ENCODE measurements at regions not wholly inside any gene's neighbourhood (a gene's known extent, or its start where the extent isn't known, plus 50 kb on each side); places are given as distances from the start of the nearest gene placed in this dataset.

DNA sequence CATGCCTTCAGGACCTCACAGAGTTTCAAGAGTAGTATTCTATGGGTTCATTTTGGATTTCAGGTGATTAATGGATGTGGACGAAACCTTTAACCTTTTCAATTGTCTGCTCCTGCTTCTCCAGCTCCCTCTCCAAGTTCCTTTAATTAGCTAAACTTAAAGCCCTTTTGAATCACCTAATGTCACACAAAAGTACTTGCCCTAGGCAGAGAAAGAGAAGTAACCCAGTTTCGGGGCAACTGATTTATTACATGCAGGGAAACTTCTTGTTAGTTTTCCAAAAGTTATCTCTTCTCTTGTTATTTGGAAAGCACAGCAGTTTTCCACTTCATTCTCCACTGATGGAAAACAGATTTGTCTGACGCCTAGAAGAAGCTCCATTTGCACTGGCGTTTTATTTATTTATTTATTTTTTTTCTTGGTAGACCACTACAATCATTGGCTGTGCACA, 407.7 kb upstream of the JARID2 start:
- TF ChIP-seq, protein P1, sequence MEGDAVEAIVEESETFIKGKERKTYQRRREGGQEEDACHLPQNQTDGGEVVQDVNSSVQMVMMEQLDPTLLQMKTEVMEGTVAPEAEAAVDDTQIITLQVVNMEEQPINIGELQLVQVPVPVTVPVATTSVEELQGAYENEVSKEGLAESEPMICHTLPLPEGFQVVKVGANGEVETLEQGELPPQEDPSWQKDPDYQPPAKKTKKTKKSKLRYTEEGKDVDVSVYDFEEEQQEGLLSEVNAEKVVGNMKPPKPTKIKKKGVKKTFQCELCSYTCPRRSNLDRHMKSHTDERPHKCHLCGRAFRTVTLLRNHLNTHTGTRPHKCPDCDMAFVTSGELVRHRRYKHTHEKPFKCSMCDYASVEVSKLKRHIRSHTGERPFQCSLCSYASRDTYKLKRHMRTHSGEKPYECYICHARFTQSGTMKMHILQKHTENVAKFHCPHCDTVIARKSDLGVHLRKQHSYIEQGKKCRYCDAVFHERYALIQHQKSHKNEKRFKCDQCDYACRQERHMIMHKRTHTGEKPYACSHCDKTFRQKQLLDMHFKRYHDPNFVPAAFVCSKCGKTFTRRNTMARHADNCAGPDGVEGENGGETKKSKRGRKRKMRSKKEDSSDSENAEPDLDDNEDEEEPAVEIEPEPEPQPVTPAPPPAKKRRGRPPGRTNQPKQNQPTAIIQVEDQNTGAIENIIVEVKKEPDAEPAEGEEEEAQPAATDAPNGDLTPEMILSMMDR (IDR thresholded peaks at IDR 0.05), result no peak
- no peak for TF ChIP-seq POLR2A (IDR thresholded peaks at IDR 0.05)
